Caco-2 (cell line): ENCODE measurements at regions not wholly inside any gene's neighbourhood (a gene's known extent, or its start where the extent isn't known, plus 50 kb on each side); places are given as distances from the start of the nearest gene placed in this dataset.

ENCODE experiments used
- BruUV-seq: library from RNA; stranded (reverse); fragments of 400-500 nt; replicated peaks from 2 replicates; lab custom pipeline; 2021; lab: Mats Ljungman, UMichigan
- CTCF ChIA-PET: fragments of 300-600 bp; sonication (Branson Sonifier 250); formaldehyde crosslinking; loops from one replicate; lab custom pipeline; 2022; ENCODE audit warnings: antibody characterized with exemption; lab: Charles Lee
- POLR2A ChIA-PET: fragments of 300-600 bp; sonication (Branson Sonifier 250); formaldehyde crosslinking; loops from one replicate; lab custom pipeline; 2022; ENCODE audit warnings: antibody characterized with exemption; lab: Charles Lee
- DNase-seq, 2 experiments: peaks; one replicate each; pipeline versions ENCODE4 v3.0.0 to v3.0.0-alpha.2; 2020 to 2022
- H3K27me3 ChIP-seq: replicated peaks from 2 replicates; pipeline ENCODE4 v1.6.0; 2011; ENCODE audit warnings: low read length; ENCODE audit not compliant: control insufficient read depth, insufficient read depth
- H3K36me3 ChIP-seq: 2 replicates; pipeline ENCODE4 v1.5.1; 2011; ENCODE audit warnings: low read length; ENCODE audit not compliant: control insufficient read depth, insufficient read depth
- H3K4me1 ChIP-seq: fragments of 250-450 bp; sonication (Bioruptor Pico); 2 replicates; pipeline ENCODE4 v1.5.1; 2020; ENCODE audit warnings: mild to moderate bottlenecking
- H3K4me3 ChIP-seq: 2 replicates; pipeline ENCODE4 v1.5.1; 2011; ENCODE audit warnings: low read depth, mild to moderate bottlenecking, control low read depth, low read length
- H3K9me3 ChIP-seq: fragments of 250-450 bp; sonication (Bioruptor Pico); 2 replicates; pipeline ENCODE4 v1.5.1; 2020; ENCODE audit warnings: mild to moderate bottlenecking, moderate library complexity
- H3K27ac Mint-ChIP-seq: one replicate; pipeline ENCODE4 v1.8.0; 2022; ENCODE audit warnings: mixed read lengths; ENCODE audit not compliant: unreplicated experiment
- H3K27me3 Mint-ChIP-seq: one replicate; pipeline ENCODE4 v1.8.0; 2022; ENCODE audit warnings: mixed read lengths; ENCODE audit not compliant: insufficient read depth, unreplicated experiment
- H3K36me3 Mint-ChIP-seq: one replicate; pipeline ENCODE4 v1.8.0; 2022; ENCODE audit warnings: mild to moderate bottlenecking, mixed read lengths; ENCODE audit not compliant: insufficient read depth, unreplicated experiment
- H3K4me1 Mint-ChIP-seq: one replicate; pipeline ENCODE4 v1.8.0; 2022; ENCODE audit warnings: low read depth, mixed read lengths; ENCODE audit not compliant: unreplicated experiment
- H3K4me3 Mint-ChIP-seq: one replicate; pipeline ENCODE4 v1.8.0; 2022; ENCODE audit warnings: mild to moderate bottlenecking, moderate library complexity, mixed read lengths; ENCODE audit not compliant: unreplicated experiment
- H3K9me3 Mint-ChIP-seq: one replicate; pipeline ENCODE4 v1.8.0; 2022; ENCODE audit warnings: mixed read lengths; ENCODE audit not compliant: unreplicated experiment
- CTCF ChIP-seq, 2 experiments: fragments of 200-600 bp in 1 of 2; IDR thresholded peaks; 1 replicate in 1 of 2; 2 replicates in 1 of 2; pipeline versions ENCODE4 v1.5.1 to v1.8.0; 2011 to 2022; ENCODE audit warnings: antibody characterized with exemption in 1 of 2, control low read depth in 1 of 2, inconsistent platforms in 1 of 2, low read depth in 1 of 2, low read length in 1 of 2, mild to moderate bottlenecking in 1 of 2, moderate library complexity in 1 of 2; ENCODE audit not compliant: insufficient read depth in 1 of 2, severe bottlenecking in 1 of 2, unreplicated experiment in 1 of 2
- intact Hi-C: fragments of 100-400 bp; cut with micrococcal nuclease; formaldehyde crosslinking; loops from one replicate; pipeline ENCODE4 v1.10.0; 2022; ENCODE audit not compliant: unreplicated experiment

- H3K4me3 ChIP-seq: no peak overlapping the region
- no peak for DNase-seq
- no peaks in the 10 kb centered on the region for H3K36me3 ChIP-seq
- H3K27me3 ChIP-seq: no peaks in the 10 kb centered on the region
- ChIA-PET POLR2A (no interaction called here), CTCF (no interaction called here)
- H3K9me3 Mint-ChIP-seq: no peaks in the 10 kb centered on the region
- no peaks in the 10 kb centered on the region for H3K4me1 Mint-ChIP-seq
- no peak overlapping the region for H3K4me3 Mint-ChIP-seq
- H3K27me3 Mint-ChIP-seq: no peaks in the 10 kb centered on the region
- H3K4me1 ChIP-seq: no peaks in the 10 kb centered on the region
- TF ChIP-seq CTCF (IDR thresholded peaks at IDR 0.05; ENCODE audit: insufficient read depth in 1 of 2, low read depth in 1 of 2, low read length in 1 of 2, severe bottlenecking in 1 of 2, unreplicated experiment in 1 of 2): no peak
- no TSS peak for BruUV-seq
- no peaks in the 10 kb centered on the region for H3K9me3 ChIP-seq
- H3K27ac Mint-ChIP-seq: no peak overlapping the region
- no peaks in the 10 kb centered on the region for H3K36me3 Mint-ChIP-seq
- intact Hi-C loops: no loop called here
These were observed 159.5 kb downstream of the FOXG1 start for GRCh38 chr14:28926122-28926521.

- Histone ChIP-seq H3K9me3 (peaks cover 11% of the 10 kb centered on the region; the same call in 1 of the 2 replicates), H3K27me3 (no peaks in the 10 kb centered on the region), H3K4me1 (no peaks in the 10 kb centered on the region), H3K4me3 (no peak overlapping the region), H3K36me3 (no peaks in the 10 kb centered on the region)
- H3K27ac Mint-ChIP-seq: no peak overlapping the region
- peaks cover 17% of the 10 kb centered on the region for H3K9me3 Mint-ChIP-seq
- ChIA-PET CTCF (no interaction called here), POLR2A (no interaction called here)
- no peaks in the 10 kb centered on the region for H3K36me3 Mint-ChIP-seq
- no TSS peak for BruUV-seq
- intact Hi-C loops: no loop called here
- no peaks in the 10 kb centered on the region for H3K4me1 Mint-ChIP-seq
- H3K27me3 Mint-ChIP-seq: no peaks in the 10 kb centered on the region
- no peak overlapping the region for H3K4me3 Mint-ChIP-seq
- DNase-seq: no peak
- TF ChIP-seq CTCF (IDR thresholded peaks at IDR 0.05; ENCODE audit: insufficient read depth in 1 of 2, low read depth in 1 of 2, low read length in 1 of 2, severe bottlenecking in 1 of 2, unreplicated experiment in 1 of 2): no peak
These were observed 165.4 kb downstream of the FOXG1 start for GRCh38 chr14:28931999-28932398.

GRCh38 chr14:28936601-28937000, 170.0 kb downstream of the FOXG1 start:
- DNase-seq: no peak
- H3K9me3 ChIP-seq: peaks cover 11% of the 10 kb centered on the region; the same call in 1 of the 2 replicates
- ChIA-PET POLR2A (no interaction called here), CTCF (no interaction called here)
- intact Hi-C loops: no loop called here
- no peak for TF ChIP-seq CTCF (IDR thresholded peaks at IDR 0.05; ENCODE audit: insufficient read depth in 1 of 2, low read depth in 1 of 2, low read length in 1 of 2, severe bottlenecking in 1 of 2, unreplicated experiment in 1 of 2)
- H3K27me3 ChIP-seq: no peaks in the 10 kb centered on the region
- H3K4me3 ChIP-seq: no peak overlapping the region
- Mint-ChIP-seq H3K27ac (no peak overlapping the region), H3K9me3 (peaks cover 17% of the 10 kb centered on the region), H3K4me1 (no peaks in the 10 kb centered on the region), H3K27me3 (no peaks in the 10 kb centered on the region), H3K4me3 (no peak overlapping the region), H3K36me3 (no peaks in the 10 kb centered on the region)
- H3K36me3 ChIP-seq: no peaks in the 10 kb centered on the region
- no peaks in the 10 kb centered on the region for H3K4me1 ChIP-seq
- no TSS peak for BruUV-seq
